GM23338 (cell line): ENCODE measurements at regions not wholly inside any gene's neighbourhood (a gene's known extent, or its start where the extent isn't known, plus 50 kb on each side); places are given as distances from the start of the nearest gene placed in this dataset.

Experiments used
- ATAC-seq: fragments of 200-7000 bp; cut with Tn5 transposase; 3 replicates; pipeline ENCODE4 v1.9.1; 2020
- DNase-seq: peaks from one replicate; pipeline ENCODE4 v3.0.0-alpha.2; 2015; ENCODE audit warnings: low spot score
- H2AFZ ChIP-seq: fragments of 200-600 bp; sonication (generic); 2 replicates; pipeline ENCODE4 v1.8.0; 2016; ENCODE audit warnings: antibody characterized with exemption, mild to moderate bottlenecking, moderate library complexity
- H3F3A ChIP-seq: fragments of 200-600 bp; sonication (generic); replicated peaks from 2 replicates; pipeline ENCODE4 v1.8.0; 2017; ENCODE audit warnings: antibody characterized with exemption, mixed run types, low read depth
- H3K27ac ChIP-seq: fragments of 200-600 bp; sonication (generic); 2 replicates; pipeline ENCODE4 v1.6.1; 2016; ENCODE audit warnings: low read depth
- H3K27me3 ChIP-seq: fragments of 200-600 bp; sonication (generic); 2 replicates; pipeline ENCODE4 v1.8.0; 2016; ENCODE audit warnings: mild to moderate bottlenecking, mixed run types, moderate library complexity; ENCODE audit not compliant: insufficient read depth
- H3K36me3 ChIP-seq: fragments of 200-600 bp; sonication (generic); 2 replicates; pipeline ENCODE4 v1.8.0; 2016; ENCODE audit warnings: mild to moderate bottlenecking; ENCODE audit not compliant: insufficient read depth
- H3K4me1 ChIP-seq: fragments of 200-600 bp; sonication (generic); 2 replicates; pipeline ENCODE4 v1.8.0; 2016; ENCODE audit warnings: mild to moderate bottlenecking, moderate library complexity; ENCODE audit not compliant: insufficient read depth
- H3K4me2 ChIP-seq: fragments of 200-600 bp; sonication (generic); 2 replicates; pipeline ENCODE4 v1.7.1; 2017; ENCODE audit warnings: mixed run types
- H3K4me3 ChIP-seq: fragments of 200-600 bp; sonication (generic); 2 replicates; pipeline ENCODE4 v1.6.1; 2016; ENCODE audit warnings: mixed run types
- H3K79me2 ChIP-seq: fragments of 200-600 bp; sonication (generic); replicated peaks from 2 replicates; pipeline ENCODE4 v1.8.0; 2017; ENCODE audit warnings: mild to moderate bottlenecking; ENCODE audit not compliant: insufficient read depth
- H3K9me2 ChIP-seq: fragments of 200-600 bp; sonication (generic); 2 replicates; pipeline ENCODE4 v1.8.0; 2017; ENCODE audit not compliant: insufficient read depth
- H4K20me1 ChIP-seq: fragments of 200-600 bp; sonication (generic); replicated peaks from 2 replicates; pipeline ENCODE4 v1.8.0; 2017; ENCODE audit warnings: mild to moderate bottlenecking; ENCODE audit not compliant: insufficient read depth
- H3K27ac Mint-ChIP-seq: 2 replicates; pipeline ENCODE4 v1.8.0; 2020; ENCODE audit warnings: inconsistent platforms, mild to moderate bottlenecking, moderate library complexity, mixed read lengths
- H3K27me3 Mint-ChIP-seq: 3 replicates; pipeline ENCODE4 v1.8.0; 2022; ENCODE audit warnings: low read depth, mild to moderate bottlenecking, moderate library complexity, mixed read lengths, inconsistent platforms; ENCODE audit not compliant: insufficient read depth, poor library complexity
- H3K36me3 Mint-ChIP-seq: 3 replicates; pipeline ENCODE4 v1.8.0; 2021; ENCODE audit warnings: low read depth, mild to moderate bottlenecking, inconsistent platforms, moderate library complexity, mixed read lengths
- H3K4me1 Mint-ChIP-seq: 3 replicates; pipeline ENCODE4 v1.8.0; 2020; ENCODE audit warnings: mild to moderate bottlenecking, inconsistent platforms, mixed read lengths
- H3K4me3 Mint-ChIP-seq: 3 replicates; pipeline ENCODE4 v1.8.0; 2021; ENCODE audit warnings: moderate library complexity, mild to moderate bottlenecking, inconsistent platforms, mixed read lengths
- H3K9me3 Mint-ChIP-seq: 3 replicates; pipeline ENCODE4 v1.8.0; 2020; ENCODE audit warnings: moderate library complexity, mild to moderate bottlenecking, inconsistent platforms, mixed read lengths
- CREB1 ChIP-seq: fragments of 250-450 bp; sonication (Bioruptor Pico); IDR thresholded peaks from 2 replicates; pipeline ENCODE4 v1.5.0; 2020; ENCODE audit warnings: low read depth, mild to moderate bottlenecking, moderate library complexity
- CTCF ChIP-seq, 2 experiments: fragments of 200-600 bp in 1 of 2; sonication (generic) in 1 of 2; conservative IDR thresholded peaks; 2 replicates each; pipeline versions ENCODE4 v1.5.1 to v1.6.1; 2016 to 2017; ENCODE audit warnings: antibody characterized with exemption in 2 of 2, low read depth in 2 of 2, mild to moderate bottlenecking in 2 of 2, moderate library complexity in 1 of 2
- ETS1 ChIP-seq: IDR thresholded peaks from 2 replicates; pipeline ENCODE4 v1.6.1; 2016; ENCODE audit warnings: antibody characterized with exemption
- EZH2 ChIP-seq: fragments of 200-600 bp; sonication (generic); IDR thresholded peaks from one replicate; pipeline ENCODE4 v1.8.0; 2017; ENCODE audit warnings: antibody characterized with exemption, mild to moderate bottlenecking, low read depth; ENCODE audit not compliant: unreplicated experiment
- EZH2phosphoT487 ChIP-seq: fragments of 200-600 bp; sonication (generic); IDR thresholded peaks from one replicate; pipeline ENCODE4 v1.8.1; 2018; ENCODE audit warnings: antibody characterized with exemption; ENCODE audit not compliant: unreplicated experiment
- JUNB ChIP-seq: IDR thresholded peaks from one replicate; pipeline ENCODE4 v1.6.1; 2016; ENCODE audit warnings: antibody characterized with exemption; ENCODE audit not compliant: unreplicated experiment
- NANOG ChIP-seq: IDR thresholded peaks from 2 replicates; pipeline ENCODE4 v1.6.1; 2016; ENCODE audit warnings: antibody characterized with exemption, borderline replicate concordance
- POLR2AphosphoS5 ChIP-seq: IDR thresholded peaks from 2 replicates; pipeline ENCODE4 v1.6.1; 2016; ENCODE audit warnings: antibody characterized with exemption, low read depth
- REST ChIP-seq: IDR thresholded peaks from one replicate; pipeline ENCODE4 v1.6.1; 2018; ENCODE audit warnings: antibody characterized with exemption; ENCODE audit not compliant: unreplicated experiment
- STAT1 ChIP-seq: IDR thresholded peaks from one replicate; pipeline ENCODE4 v1.6.1; 2016; ENCODE audit warnings: antibody characterized with exemption; ENCODE audit not compliant: unreplicated experiment
- ZNF114 ChIP-seq: fragments of 250-450 bp; sonication (Bioruptor Pico); IDR thresholded peaks from 2 replicates; pipeline ENCODE4 v1.5.0; 2020; ENCODE audit warnings: mild to moderate bottlenecking, moderate library complexity
- ZNF331 ChIP-seq: fragments of 250-450 bp; sonication (Bioruptor Pico); IDR thresholded peaks from 2 replicates; pipeline ENCODE4 v1.5.0; 2020; ENCODE audit warnings: low read depth, mild to moderate bottlenecking, moderate library complexity
- ZNF462 ChIP-seq: fragments of 250-450 bp; sonication (Bioruptor Pico); IDR thresholded peaks from 2 replicates; pipeline ENCODE4 v1.5.0; 2020; ENCODE audit warnings: mild to moderate bottlenecking, moderate library complexity

- no peaks in the 10 kb centered on the region for H3K4me1 ChIP-seq
- H3K36me3 ChIP-seq = peaks cover 7% of the 10 kb centered on the region
- no peak overlapping the region for H2AFZ ChIP-seq
- no peaks in the 10 kb centered on the region for H3K27me3 Mint-ChIP-seq
- no peak overlapping the region for H3K27ac ChIP-seq
- no peaks in the 10 kb centered on the region for H3K9me2 ChIP-seq
- DNase-seq (no peak), ATAC-seq (no peak)
- H4K20me1 ChIP-seq = no peaks in the 10 kb centered on the region
- no peak overlapping the region for H3K4me3 ChIP-seq
- no peaks in the 10 kb centered on the region for H3F3A ChIP-seq
- peaks cover 3% of the 10 kb centered on the region; the same call in 1 of the 3 replicates for H3K36me3 Mint-ChIP-seq
- H3K79me2 ChIP-seq = no peaks in the 10 kb centered on the region
- no peaks in the 10 kb centered on the region for H3K4me1 Mint-ChIP-seq
- no peak for TF ChIP-seq POLR2AphosphoS5
- TF ChIP-seq EZH2 = no peak
- no peak for TF ChIP-seq ZNF462 (CRISPR knock-in tag)
- no peak for TF ChIP-seq ZNF331
- TF ChIP-seq ETS1 = no peak
- no peak for TF ChIP-seq CTCF (conservative IDR thresholded peaks at IDR 0.05; ENCODE audit: low read depth in 2 of 2)
- no peak for TF ChIP-seq NANOG
- no peak for TF ChIP-seq EZH2phosphoT487
- no peak for TF ChIP-seq ZNF114 (CRISPR knock-in tag)
- no peak for TF ChIP-seq STAT1
- no peak for TF ChIP-seq REST
- TF ChIP-seq JUNB = no peak
- no peak for TF ChIP-seq CREB1 (CRISPR knock-in tag)
- no peak overlapping the region for H3K27ac Mint-ChIP-seq
- peaks cover 75% of the 10 kb centered on the region for H3K9me3 Mint-ChIP-seq
- H3K4me3 Mint-ChIP-seq = no peak overlapping the region
- H3K4me2 ChIP-seq = no peak overlapping the region
- H3K27me3 ChIP-seq = no peaks in the 10 kb centered on the region; the same call in 1 of the 2 replicates
Observed at GRCh38 chr3:6088433-6088832, 772.5 kb upstream of the GRM7 start.
